GM21360 (cell line): ENCODE measurements at regions not wholly inside any gene's neighbourhood (a gene's known extent, or its start where the extent isn't known, plus 50 kb on each side); places are given as distances from the start of the nearest gene placed in this dataset.

ENCODE experiments used
- ATAC-seq: cut with Tn5 transposase; IDR thresholded peaks from one replicate; pipeline ENCODE4 v1.9.1; 2021; ENCODE audit warnings: mild to moderate bottlenecking, moderate library complexity; ENCODE audit not compliant: unreplicated experiment

GRCh38 chr18:78920456-78921138 is 59.0 kb upstream of the SALL3 start:
- ATAC-seq: no peak

GRCh38 chr18:78922856-78923255 is 56.8 kb upstream of the SALL3 start:
- no peak for ATAC-seq

DNA sequence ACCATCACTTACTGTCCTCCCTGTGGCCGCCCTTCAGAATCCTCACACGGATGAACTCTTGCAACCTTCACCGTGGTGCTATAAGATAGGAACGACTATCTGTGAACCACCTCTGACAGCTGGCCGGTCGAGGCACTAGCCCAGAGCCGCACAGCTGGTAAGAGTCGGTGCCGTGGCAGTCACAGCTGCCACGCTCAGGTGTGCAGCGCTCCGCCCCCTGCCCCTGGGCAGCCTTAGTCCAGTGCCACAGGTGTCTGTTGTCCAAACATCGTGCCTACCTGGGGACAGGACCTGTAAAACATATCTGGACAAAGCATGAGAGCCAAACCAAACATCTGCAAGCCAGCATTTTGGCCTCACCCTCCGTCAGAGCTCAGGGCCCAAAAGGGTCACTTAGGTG is 55.3 kb upstream of the SALL3 start:
- ATAC-seq: no peak

- no peak for ATAC-seq
These were observed 54.7 kb upstream of the SALL3 start for GRCh38 chr18:78924786-78925540.

DNA sequence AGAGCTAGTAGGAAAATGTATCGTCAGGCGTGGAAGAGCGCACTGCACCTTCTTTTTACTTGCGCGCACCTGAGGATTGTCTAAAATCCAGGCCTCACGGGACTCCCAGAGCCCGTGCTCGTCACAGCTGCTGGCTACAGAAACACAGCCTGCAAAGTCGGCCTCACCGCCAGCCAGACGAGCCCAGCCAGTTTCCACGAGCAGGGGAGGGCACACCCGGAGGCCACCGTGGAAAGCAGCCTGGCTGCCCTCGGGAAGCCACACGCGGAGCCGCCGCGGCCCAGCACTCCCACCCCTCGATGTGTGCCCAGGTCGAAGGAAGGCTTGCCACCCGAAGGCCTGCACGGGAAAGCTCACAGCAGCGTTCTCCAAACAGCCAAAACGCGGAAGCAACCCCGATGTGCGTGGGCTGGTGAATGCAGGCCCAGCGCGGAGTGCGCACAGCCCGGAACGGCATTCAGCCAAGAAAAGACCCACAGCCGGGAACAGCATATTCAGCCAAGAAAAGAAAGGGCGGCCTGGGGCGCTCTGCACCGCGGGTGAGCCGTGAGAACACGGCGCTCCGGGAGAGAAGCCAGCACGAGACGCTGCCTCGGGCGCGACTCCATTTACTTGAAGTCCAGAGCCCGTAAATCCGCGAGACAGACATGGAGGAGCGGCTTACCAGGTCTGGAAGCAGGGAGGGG is 53.9 kb upstream of the SALL3 start:
- ATAC-seq: no peak

GRCh38 chr18:78926243-78926615 is 53.4 kb upstream of the SALL3 start:
- ATAC-seq: no peak

GRCh38 chr18:78927156-78927555 is 52.5 kb upstream of the SALL3 start:
- ATAC-seq: no peak

GRCh38 chr18:78927616-78928015 is 52.0 kb upstream of the SALL3 start:
- no peak for ATAC-seq

- no peak for ATAC-seq
These were observed 51.5 kb upstream of the SALL3 start for GRCh38 chr18:78928076-78928475.

DNA sequence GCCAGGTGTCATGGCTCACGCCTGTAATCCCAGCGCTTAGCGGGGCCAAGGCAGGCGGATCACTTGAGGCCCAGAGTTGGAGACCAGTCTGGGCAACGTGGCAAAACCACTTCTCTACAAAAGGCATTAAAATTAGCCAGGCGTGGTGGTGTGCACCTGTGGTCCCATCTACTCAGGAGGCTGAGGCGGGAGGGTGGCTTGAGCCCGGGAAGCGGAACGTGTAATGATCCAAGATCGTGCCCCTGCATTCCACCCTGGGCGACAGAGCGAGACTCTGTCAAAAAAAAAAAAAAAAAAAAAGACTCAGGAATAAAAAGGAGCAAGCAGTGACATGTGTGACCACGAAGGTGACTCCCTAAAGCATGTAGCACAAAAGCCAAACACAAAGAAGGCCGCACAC is 50.1 kb upstream of the SALL3 start:
- ATAC-seq: no peak
